Adrenal gland (tissue), 9 donors: ENCODE measurements at regions not wholly inside any gene's neighbourhood (a gene's known extent, or its start where the extent isn't known, plus 50 kb on each side); places are given as distances from the start of the nearest gene placed in this dataset.

Experiments used
- DNase-seq, 7 donors: peaks; one replicate each; pipeline ENCODE4 v3.0.0-alpha.2; 2019 to 2020
- H3K27ac ChIP-seq, 5 donors: fragments of 200-600 bp; sonication (generic) in 4 of 5; 1 replicate in 3 of 5; 2 replicates in 2 of 5; pipeline versions ENCODE4 v1.5.1 to v1.8.0; 2016 to 2020; ENCODE audit warnings: mild to moderate bottlenecking in 1 of 5
- H3K27me3 ChIP-seq: fragments of 200-600 bp; 2 replicates; pipeline ENCODE4 v1.8.0; 2021
- H3K36me3 ChIP-seq, 2 donors: fragments of 200-600 bp; replicated peaks in 1 of 2; 1 replicate in 1 of 2; 2 replicates in 1 of 2; pipeline versions ENCODE4 v1.5.1 to v1.8.0; 2018 to 2022
- H3K4me1 ChIP-seq, 2 donors: fragments of 200-600 bp; replicated peaks in 1 of 2; 1 replicate in 1 of 2; 2 replicates in 1 of 2; pipeline versions ENCODE4 v1.5.1 to v1.8.0; 2018 to 2021
- H3K4me3 ChIP-seq, 4 donors: fragments of 200-600 bp; sonication (generic) in 3 of 4; one replicate each; pipeline ENCODE4 v1.5.1; 2016 to 2018
- H3K9me3 ChIP-seq, 3 donors: fragments of 200-600 bp; sonication (generic) in 1 of 3; replicated peaks in 1 of 3; 1 replicate in 2 of 3; 2 replicates in 1 of 3; pipeline versions ENCODE4 v1.5.1 to v1.8.0; 2016 to 2021
- POLR2A ChIP-seq, 2 donors: fragments of 450-650 bp; IDR thresholded peaks; one replicate each; pipeline ENCODE4 v1.6.1; 2017; ENCODE audit warnings: antibody characterized with exemption in 2 of 2, mild to moderate bottlenecking in 2 of 2, moderate library complexity in 1 of 2
- WGBS, 4 donors: extraction: QIAGEN DNeasy Blood & Tissue Kit in 2 of 4; methylation state at CpG; one replicate each; pipeline versions ENCODE4 v1.1.5 to v1.1.7; 2013 to 2017; 5-methylcytosine and 5-hydroxymethylcytosine counted together
- intact Hi-C, 2 donors: fragments of 100-400 bp; cut with DNase I; formaldehyde crosslinking; loops; one replicate each; pipeline versions ENCODE4 v1.14.1 to v1.15.0; 2022 to 2023
- TF ChIP-seq, protein P1 (sequence below), 6 experiments: fragments of 450-650 bp in 4 of 6; fragments of 200-600 bp in 2 of 6; sonication (generic) in 1 of 6; IDR thresholded peaks; 1 replicate in 5 of 6; 2 replicates in 1 of 6; pipeline versions ENCODE4 v1.5.1 to v1.8.0; 2016 to 2021; ENCODE audit warnings: antibody characterized with exemption in 6 of 6, mild to moderate bottlenecking in 2 of 6, moderate library complexity in 1 of 6
- donor health status: healthy with polysubstance abuse.
- donor health status: Bipolar disorder and iron deficiency.
- donor health status: DM: yes; HTN: yes; CAD: no.
- donor health status: DM: no; HTN: no; CAD: no.
- donor health status: DM: no; HTN: no; CAD: no.

DNA sequence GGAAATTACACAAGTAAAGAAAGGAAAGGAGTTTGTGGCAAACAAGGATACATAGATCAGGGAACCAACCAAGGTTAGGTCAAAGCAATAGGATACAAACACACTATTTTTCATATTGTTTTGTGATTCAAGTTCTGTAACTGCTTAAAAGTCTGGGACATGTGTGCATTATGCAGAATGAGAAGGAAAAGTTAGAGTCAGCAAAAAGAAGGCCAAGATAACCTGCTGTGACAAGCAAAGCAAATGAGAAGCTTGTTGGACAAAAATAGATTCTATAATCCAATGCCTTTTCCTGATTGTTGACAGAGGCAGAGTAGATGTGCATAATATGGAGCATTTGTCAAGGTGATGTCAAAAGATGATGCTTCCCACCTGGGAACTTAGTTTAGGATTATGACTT is 556.0 kb upstream of the CXADR start:
- H3K36me3 ChIP-seq = no peaks in the 10 kb centered on the region
- no peak for TF ChIP-seq POLR2A (IDR thresholded peaks at IDR 0.05)
- TF ChIP-seq, protein P1, sequence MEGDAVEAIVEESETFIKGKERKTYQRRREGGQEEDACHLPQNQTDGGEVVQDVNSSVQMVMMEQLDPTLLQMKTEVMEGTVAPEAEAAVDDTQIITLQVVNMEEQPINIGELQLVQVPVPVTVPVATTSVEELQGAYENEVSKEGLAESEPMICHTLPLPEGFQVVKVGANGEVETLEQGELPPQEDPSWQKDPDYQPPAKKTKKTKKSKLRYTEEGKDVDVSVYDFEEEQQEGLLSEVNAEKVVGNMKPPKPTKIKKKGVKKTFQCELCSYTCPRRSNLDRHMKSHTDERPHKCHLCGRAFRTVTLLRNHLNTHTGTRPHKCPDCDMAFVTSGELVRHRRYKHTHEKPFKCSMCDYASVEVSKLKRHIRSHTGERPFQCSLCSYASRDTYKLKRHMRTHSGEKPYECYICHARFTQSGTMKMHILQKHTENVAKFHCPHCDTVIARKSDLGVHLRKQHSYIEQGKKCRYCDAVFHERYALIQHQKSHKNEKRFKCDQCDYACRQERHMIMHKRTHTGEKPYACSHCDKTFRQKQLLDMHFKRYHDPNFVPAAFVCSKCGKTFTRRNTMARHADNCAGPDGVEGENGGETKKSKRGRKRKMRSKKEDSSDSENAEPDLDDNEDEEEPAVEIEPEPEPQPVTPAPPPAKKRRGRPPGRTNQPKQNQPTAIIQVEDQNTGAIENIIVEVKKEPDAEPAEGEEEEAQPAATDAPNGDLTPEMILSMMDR (IDR thresholded peaks at IDR 0.05) = no peak
- H3K9me3 ChIP-seq = no peaks in the 10 kb centered on the region
- H3K27ac ChIP-seq = no peak overlapping the region
- no peaks in the 10 kb centered on the region for H3K27me3 ChIP-seq
- H3K4me3 ChIP-seq = no peak overlapping the region
- DNase-seq = no peak
- no peaks in the 10 kb centered on the region for H3K4me1 ChIP-seq
- intact Hi-C loops = no loop called here

DNA sequence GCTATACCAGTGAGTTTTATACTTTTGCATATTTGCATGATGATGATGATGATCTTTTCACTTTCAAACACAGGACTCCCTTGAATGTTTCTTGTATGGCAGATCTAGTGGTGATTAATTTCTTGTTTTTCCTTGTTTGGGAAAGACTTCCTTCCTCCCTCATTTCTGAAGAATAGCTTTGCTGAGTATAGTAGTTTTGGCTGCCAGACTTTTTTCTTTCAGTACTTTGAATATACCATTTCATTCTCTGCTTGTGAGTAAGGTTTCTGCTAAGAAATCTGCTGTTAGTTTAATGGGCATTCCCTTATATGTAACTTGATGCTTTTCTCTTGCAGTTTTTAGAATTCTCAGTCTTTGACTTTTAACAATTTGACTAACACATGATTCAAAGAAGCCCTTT is 547.4 kb upstream of the CXADR start:
- no peaks in the 10 kb centered on the region for H3K4me1 ChIP-seq
- intact Hi-C loops = no loop called here
- TF ChIP-seq, protein P1 (IDR thresholded peaks at IDR 0.05) = no peak
- TF ChIP-seq POLR2A (IDR thresholded peaks at IDR 0.05) = no peak

DNA sequence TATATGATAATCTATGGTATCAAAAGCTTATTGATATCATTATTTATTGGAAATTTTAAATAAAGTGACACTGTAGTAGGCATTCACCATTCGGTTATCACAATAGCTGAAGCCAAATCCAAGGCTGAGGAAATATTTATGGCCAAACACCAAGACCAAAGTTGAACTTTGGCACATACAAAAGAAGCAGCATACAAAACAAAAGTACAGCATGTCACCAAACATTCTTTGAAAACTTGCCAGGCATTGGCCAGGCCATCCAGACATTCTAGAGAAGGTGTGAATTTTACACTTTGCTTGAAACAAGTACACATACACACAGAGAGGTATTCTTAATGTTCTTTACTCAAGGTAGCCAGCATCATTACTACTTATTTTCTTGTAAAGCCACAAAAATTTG is 544.4 kb upstream of the CXADR start:
- DNase-seq = no peak
- Histone ChIP-seq H3K9me3 (peaks cover 0 to 6% (median 0%) of the 10 kb centered on the region in 3 donors), H3K4me1 (no peaks in the 10 kb centered on the region), H3K27me3 (no peaks in the 10 kb centered on the region), H3K4me3 (no peak overlapping the region), H3K27ac (no peak overlapping the region), H3K36me3 (no peaks in the 10 kb centered on the region)
- TF ChIP-seq, protein P1 (IDR thresholded peaks at IDR 0.05) = no peak
- TF ChIP-seq POLR2A (IDR thresholded peaks at IDR 0.05) = no peak
- intact Hi-C loops = no loop called here
- 39 to 52% (median 45%) methylated on average over 1 of the region's 1 CpG for WGBS, 4 donors

More for the DNA sequence above, 547.4 kb upstream of the CXADR start:
- Histone ChIP-seq H3K9me3 (peaks cover 0 to 6% (median 0%) of the 10 kb centered on the region in 3 donors), H3K27me3 (no peaks in the 10 kb centered on the region), H3K27ac (no peak overlapping the region), H3K4me3 (no peak overlapping the region), H3K36me3 (no peaks in the 10 kb centered on the region)
- no peak for DNase-seq

DNA sequence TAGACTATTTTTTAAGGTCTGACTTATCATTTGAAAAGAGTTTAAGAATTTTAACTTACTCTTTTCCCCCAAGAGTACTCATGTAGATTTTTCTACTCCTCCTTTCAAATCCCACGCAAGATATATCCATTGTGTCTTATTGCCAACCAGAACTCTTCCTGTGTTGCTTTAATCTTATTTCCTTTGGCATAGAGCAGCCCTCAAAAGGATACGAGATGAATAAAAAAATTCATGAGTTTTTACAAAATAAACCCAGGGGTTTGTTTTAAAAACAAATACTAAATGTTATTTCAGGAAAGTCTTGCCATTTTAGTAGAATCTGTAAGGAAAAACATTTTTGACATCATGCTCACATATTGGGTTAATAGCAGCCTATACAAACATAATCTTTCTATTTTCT is 543.2 kb upstream of the CXADR start:
- Histone ChIP-seq H3K4me3 (no peak overlapping the region), H3K4me1 (no peaks in the 10 kb centered on the region), H3K9me3 (peaks cover 0 to 6% (median 0%) of the 10 kb centered on the region in 3 donors), H3K27me3 (no peaks in the 10 kb centered on the region), H3K36me3 (no peaks in the 10 kb centered on the region), H3K27ac (no peak overlapping the region)
- TF ChIP-seq, protein P1 (IDR thresholded peaks at IDR 0.05) = no peak
- TF ChIP-seq POLR2A (IDR thresholded peaks at IDR 0.05) = no peak
- WGBS, 4 donors = 46 to 52% (median 48%) methylated on average over 2 of the region's 2 CpGs
- intact Hi-C loops = no loop called here
- no peak for DNase-seq
